ENCODE measurements at regions not wholly inside any gene's neighbourhood (a gene's known extent, or its start where the extent isn't known, plus 50 kb on each side); places are given as distances from the start of the nearest gene placed in this dataset.

DNA sequence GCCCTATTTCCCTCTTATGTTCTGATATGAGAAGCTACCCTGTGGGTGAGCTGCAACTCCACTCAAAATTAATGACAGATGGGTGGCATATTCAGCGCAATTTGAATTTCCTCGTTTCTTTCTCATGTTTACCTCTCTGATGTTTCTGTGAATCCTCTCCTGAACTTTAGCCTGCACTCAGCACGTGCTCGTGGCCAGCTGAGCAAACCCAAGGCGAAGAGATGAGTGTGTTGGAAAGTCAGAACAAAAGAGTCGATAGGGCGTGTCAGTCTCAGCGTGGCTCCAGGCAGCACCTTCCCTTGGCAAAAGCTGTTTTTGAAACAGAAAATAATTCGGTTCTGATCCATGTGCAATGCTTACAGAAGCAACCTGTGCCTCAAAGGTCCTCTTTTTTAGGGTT is 226.1 kb upstream of the GMDS start:
- H2AFZ ChIP-seq (ENCODE audit: insufficient read depth, low read length, poor library complexity), result no peak overlapping the region
- no peak overlapping the region for H3K4ac ChIP-seq (ENCODE audit: low read depth, low read length)
- H4K91ac ChIP-seq (ENCODE audit: low read depth, low read length), result no peak overlapping the region
- WGBS (ENCODE audit: extremely low coverage, insufficient coverage, insufficient read length), result no CpG with 5 or more reads among the region's 9 CpGs
- no peak overlapping the region for H2BK12ac ChIP-seq (ENCODE audit: low read length)
- H2BK120ac ChIP-seq (ENCODE audit: insufficient read depth, low read length, poor library complexity), result no peak overlapping the region
- no peaks in the 10 kb centered on the region for H3K4me1 ChIP-seq (ENCODE audit: control insufficient read depth in 1 of 2, insufficient read depth in 2 of 2, low read length in 2 of 2)
- no peak overlapping the region for H3K4me2 ChIP-seq (ENCODE audit: low read length)
- H3K23ac ChIP-seq (ENCODE audit: low read length), result no peak overlapping the region
- no peak for DNase-seq
- H4K12ac ChIP-seq (ENCODE audit: low read depth, low read length), result no peak overlapping the region
- H3K9ac ChIP-seq (ENCODE audit: low read length), result no peak overlapping the region
- peaks cover 0 to 2% of the 10 kb centered on the region in 2 experiments for H3K36me3 ChIP-seq (ENCODE audit: control insufficient read depth in 1 of 2, insufficient read depth in 2 of 2, low read length in 2 of 2)
- no peaks in the 10 kb centered on the region for H3K9me3 ChIP-seq (ENCODE audit: insufficient read depth, low read depth, low read length)
- H3K27ac ChIP-seq (ENCODE audit: low read depth, low read length), result no peak overlapping the region
- no peak overlapping the region for H2AK5ac ChIP-seq (ENCODE audit: low read length)
- no peaks in the 10 kb centered on the region for H3K79me2 ChIP-seq (ENCODE audit: control insufficient read depth, insufficient read depth, low read length, poor library complexity)
- H3K18ac ChIP-seq (ENCODE audit: low read length), result no peak overlapping the region
- no peaks in the 10 kb centered on the region for H3K27me3 ChIP-seq (ENCODE audit: insufficient read depth, low read length)
- H3K14ac ChIP-seq (ENCODE audit: low read length), result no peak overlapping the region
- H3K79me1 ChIP-seq (ENCODE audit: low read length), result no peaks in the 10 kb centered on the region
- H4K8ac ChIP-seq (ENCODE audit: low read depth, low read length), result no peak overlapping the region
- H3K4me3 ChIP-seq (ENCODE audit: low read depth, low read length), result no peak overlapping the region
- H2BK5ac ChIP-seq (ENCODE audit: low read depth, low read length, poor library complexity), result no peak overlapping the region

DNA sequence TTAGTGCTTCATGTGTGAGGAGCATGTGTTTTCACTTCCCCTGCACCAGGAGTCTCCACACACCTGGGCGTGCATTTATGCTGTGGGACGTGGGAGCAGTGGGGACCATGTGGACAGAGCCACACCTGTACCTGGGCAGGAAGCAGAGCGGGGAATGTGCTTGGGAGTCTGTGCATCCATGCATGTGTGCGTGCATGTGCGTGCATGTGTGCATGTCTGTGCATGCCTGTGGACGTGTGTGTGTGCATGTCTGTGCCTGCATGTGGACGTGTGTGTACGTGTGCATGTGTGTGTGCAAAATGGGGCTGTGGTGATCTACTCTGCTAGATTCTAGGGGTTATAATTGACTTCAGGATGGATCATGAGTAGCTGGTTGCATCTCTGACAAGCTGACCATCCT is 224.0 kb upstream of the GMDS start:
- H2BK12ac ChIP-seq (ENCODE audit: low read length), result no peak overlapping the region
- H3K27ac ChIP-seq (ENCODE audit: low read depth, low read length), result no peak overlapping the region
- H3K4me3 ChIP-seq (ENCODE audit: low read depth, low read length), result peak overlapping the region; percentile 51
- no peak overlapping the region for H4K12ac ChIP-seq (ENCODE audit: low read depth, low read length)
- no peak overlapping the region for H2AK5ac ChIP-seq (ENCODE audit: low read length)
- no peaks in the 10 kb centered on the region for H3K4me1 ChIP-seq (ENCODE audit: control insufficient read depth in 1 of 2, insufficient read depth in 2 of 2, low read length in 2 of 2)
- no peak for DNase-seq
- no peak overlapping the region for H4K91ac ChIP-seq (ENCODE audit: low read depth, low read length)
- peaks cover 0 to 2% of the 10 kb centered on the region in 2 experiments for H3K36me3 ChIP-seq (ENCODE audit: control insufficient read depth in 1 of 2, insufficient read depth in 2 of 2, low read length in 2 of 2)
- peak overlapping the region; percentile 18 for H3K23ac ChIP-seq (ENCODE audit: low read length)
- no CpG with 5 or more reads among the region's 8 CpGs for WGBS (ENCODE audit: extremely low coverage, insufficient coverage, insufficient read length)
- no peak overlapping the region for H4K8ac ChIP-seq (ENCODE audit: low read depth, low read length)
- H3K14ac ChIP-seq (ENCODE audit: low read length), result no peak overlapping the region
- no peak overlapping the region for H2BK5ac ChIP-seq (ENCODE audit: low read depth, low read length, poor library complexity)
- no peaks in the 10 kb centered on the region for H3K79me1 ChIP-seq (ENCODE audit: low read length)
- no peaks in the 10 kb centered on the region for H3K9me3 ChIP-seq (ENCODE audit: insufficient read depth, low read depth, low read length)
- no peaks in the 10 kb centered on the region for H3K27me3 ChIP-seq (ENCODE audit: insufficient read depth, low read length)
- no peaks in the 10 kb centered on the region for H3K79me2 ChIP-seq (ENCODE audit: control insufficient read depth, insufficient read depth, low read length, poor library complexity)
- no peak overlapping the region for H2AFZ ChIP-seq (ENCODE audit: insufficient read depth, low read length, poor library complexity)
- no peak overlapping the region for H3K9ac ChIP-seq (ENCODE audit: low read length)
- no peak overlapping the region for H3K4ac ChIP-seq (ENCODE audit: low read depth, low read length)
- no peak overlapping the region for H3K18ac ChIP-seq (ENCODE audit: low read length)
- no peak overlapping the region for H2BK120ac ChIP-seq (ENCODE audit: insufficient read depth, low read length, poor library complexity)
- H3K4me2 ChIP-seq (ENCODE audit: low read length), result no peak overlapping the region

DNA sequence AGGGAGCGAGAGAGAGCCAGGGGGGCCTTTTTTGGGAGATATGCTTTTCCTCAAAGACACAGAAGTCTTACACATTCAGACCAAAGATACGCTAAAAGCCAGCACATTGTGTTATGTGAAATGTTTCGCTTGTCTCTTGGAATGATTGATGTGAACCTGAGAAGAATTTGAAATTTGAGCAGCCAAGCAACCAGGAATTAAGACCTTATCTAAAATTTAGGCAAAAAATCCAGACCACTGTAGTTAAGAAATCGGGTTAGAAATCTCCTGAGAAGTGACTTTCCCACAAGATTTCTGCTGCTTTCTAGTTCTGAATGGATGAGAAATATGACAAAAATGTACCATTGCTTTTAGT is 223.2 kb upstream of the GMDS start:
- Histone ChIP-seq H2BK120ac (ENCODE audit: insufficient read depth, low read length, poor library complexity) (no peak overlapping the region), H3K79me2 (ENCODE audit: control insufficient read depth, insufficient read depth, low read length, poor library complexity) (no peaks in the 10 kb centered on the region), H2BK12ac (ENCODE audit: low read length) (no peak overlapping the region), H3K4me2 (ENCODE audit: low read length) (no peak overlapping the region), H2AK5ac (ENCODE audit: low read length) (no peak overlapping the region), H3K4me1 (ENCODE audit: control insufficient read depth in 1 of 2, insufficient read depth in 2 of 2, low read length in 2 of 2) (no peaks in the 10 kb centered on the region), H2BK5ac (ENCODE audit: low read depth, low read length, poor library complexity) (no peak overlapping the region), H3K14ac (ENCODE audit: low read length) (no peak overlapping the region), H3K36me3 (ENCODE audit: control insufficient read depth in 1 of 2, insufficient read depth in 2 of 2, low read length in 2 of 2) (peaks cover 0 to 2% of the 10 kb centered on the region in 2 experiments), H2AFZ (ENCODE audit: insufficient read depth, low read length, poor library complexity) (no peak overlapping the region), H3K23ac (ENCODE audit: low read length) (no peak overlapping the region), H4K91ac (ENCODE audit: low read depth, low read length) (no peak overlapping the region), H3K27me3 (ENCODE audit: insufficient read depth, low read length) (no peaks in the 10 kb centered on the region), H3K79me1 (ENCODE audit: low read length) (no peaks in the 10 kb centered on the region), H4K8ac (ENCODE audit: low read depth, low read length) (no peak overlapping the region), H3K27ac (ENCODE audit: low read depth, low read length) (no peak overlapping the region), H3K9ac (ENCODE audit: low read length) (no peak overlapping the region), H3K4ac (ENCODE audit: low read depth, low read length) (no peak overlapping the region), H4K12ac (ENCODE audit: low read depth, low read length) (no peak overlapping the region), H3K4me3 (ENCODE audit: low read depth, low read length) (no peak overlapping the region), H3K9me3 (ENCODE audit: insufficient read depth, low read depth, low read length) (no peaks in the 10 kb centered on the region), H3K18ac (ENCODE audit: low read length) (no peak overlapping the region)
- DNase-seq, result peak in 1 of 2 donors; percentile 69
- WGBS (ENCODE audit: extremely low coverage, insufficient coverage, insufficient read length), result no CpG with 5 or more reads among the region's 4 CpGs

DNA sequence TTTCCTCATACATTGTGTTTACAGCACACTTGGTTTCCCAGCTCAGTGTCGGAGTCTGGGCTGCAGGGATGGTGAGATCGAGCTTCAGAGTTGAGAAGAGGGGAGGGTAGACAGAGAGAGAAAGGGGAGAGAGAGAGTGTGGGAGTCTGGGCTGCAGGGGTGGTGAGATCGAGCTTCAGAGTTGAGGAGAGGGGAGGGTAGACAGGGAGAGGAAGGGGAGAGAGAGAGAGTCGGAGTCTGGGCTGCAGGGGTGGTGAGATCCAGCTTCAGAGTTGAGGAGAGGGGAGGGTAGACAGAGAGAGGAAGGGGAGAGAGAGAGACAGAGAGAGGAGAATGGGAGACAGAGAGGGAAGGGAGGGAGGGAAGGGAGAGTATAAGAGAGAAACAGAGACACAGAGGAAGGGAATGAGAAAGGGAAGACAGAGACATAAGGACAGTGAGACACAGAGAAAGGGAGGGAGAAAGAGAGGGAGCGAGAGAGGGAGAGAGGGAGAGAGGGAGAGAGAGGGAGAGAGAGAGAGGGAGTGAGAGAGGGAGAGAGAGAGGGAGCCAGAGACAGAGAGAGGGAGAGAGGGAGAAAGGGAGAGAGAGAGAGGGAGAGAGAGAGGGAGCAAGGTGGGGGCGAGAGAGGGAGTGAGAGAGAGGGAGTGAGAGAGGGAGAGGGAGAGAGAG is 222.7 kb upstream of the GMDS start:
- Histone ChIP-seq H3K27ac (ENCODE audit: low read depth, low read length) (no peak overlapping the region), H2BK12ac (ENCODE audit: low read length) (no peak overlapping the region), H3K14ac (ENCODE audit: low read length) (no peak overlapping the region), H3K9me3 (ENCODE audit: insufficient read depth, low read depth, low read length) (no peaks in the 10 kb centered on the region), H3K4me3 (ENCODE audit: low read depth, low read length) (no peak overlapping the region), H3K79me1 (ENCODE audit: low read length) (no peaks in the 10 kb centered on the region), H3K4me1 (ENCODE audit: control insufficient read depth in 1 of 2, insufficient read depth in 2 of 2, low read length in 2 of 2) (no peaks in the 10 kb centered on the region), H4K12ac (ENCODE audit: low read depth, low read length) (no peak overlapping the region), H3K23ac (ENCODE audit: low read length) (no peak overlapping the region), H3K4me2 (ENCODE audit: low read length) (no peak overlapping the region), H3K79me2 (ENCODE audit: control insufficient read depth, insufficient read depth, low read length, poor library complexity) (no peaks in the 10 kb centered on the region), H3K4ac (ENCODE audit: low read depth, low read length) (no peak overlapping the region), H3K36me3 (ENCODE audit: control insufficient read depth in 1 of 2, insufficient read depth in 2 of 2, low read length in 2 of 2) (peaks cover 0 to 2% of the 10 kb centered on the region in 2 experiments), H4K8ac (ENCODE audit: low read depth, low read length) (no peak overlapping the region), H3K27me3 (ENCODE audit: insufficient read depth, low read length) (no peaks in the 10 kb centered on the region), H3K18ac (ENCODE audit: low read length) (no peak overlapping the region), H3K9ac (ENCODE audit: low read length) (no peak overlapping the region), H2BK120ac (ENCODE audit: insufficient read depth, low read length, poor library complexity) (no peak overlapping the region), H4K91ac (ENCODE audit: low read depth, low read length) (no peak overlapping the region), H2BK5ac (ENCODE audit: low read depth, low read length, poor library complexity) (no peak overlapping the region), H2AK5ac (ENCODE audit: low read length) (no peak overlapping the region), H2AFZ (ENCODE audit: insufficient read depth, low read length, poor library complexity) (no peak overlapping the region)
- DNase-seq, result no peak
- WGBS (ENCODE audit: extremely low coverage, insufficient coverage, insufficient read length), result 67% methylated on average over 1 of the region's 6 CpGs
